Fibroblast of skin of right quadriceps (primary cell): ENCODE measurements at regions not wholly inside any gene's neighbourhood (a gene's known extent, or its start where the extent isn't known, plus 50 kb on each side); places are given as distances from the start of the nearest gene placed in this dataset.
"Not testable (repeated sequence)": the region's sequence is repeated elsewhere in the genome, so short reads cannot be mapped to it uniquely, and the experiment has no call there.

Experiments used
- DNase-seq: peaks from one replicate; pipeline ENCODE4 v3.0.0-alpha.2; 2013

DNA sequence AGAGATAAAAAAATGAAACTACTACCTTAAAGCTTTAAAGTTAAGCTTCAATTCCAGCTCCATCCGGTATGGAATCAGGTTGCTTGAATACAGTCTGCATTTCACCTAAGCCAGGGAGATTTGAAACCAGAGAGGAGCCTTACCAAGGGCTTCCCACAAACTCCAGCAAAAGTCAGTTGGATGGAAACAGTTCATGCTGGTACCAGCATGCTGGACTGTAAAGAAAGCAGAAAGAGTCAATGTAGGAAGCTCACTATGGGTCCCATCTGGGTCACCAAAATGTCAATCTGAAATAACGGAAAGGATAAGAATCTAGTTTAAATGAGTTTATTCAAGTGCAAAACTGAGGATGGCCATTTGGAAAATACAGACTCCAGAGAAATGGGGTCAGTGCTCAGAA is 65.3 kb downstream of the CDO1 start:
- DNase-seq = no peak

DNA sequence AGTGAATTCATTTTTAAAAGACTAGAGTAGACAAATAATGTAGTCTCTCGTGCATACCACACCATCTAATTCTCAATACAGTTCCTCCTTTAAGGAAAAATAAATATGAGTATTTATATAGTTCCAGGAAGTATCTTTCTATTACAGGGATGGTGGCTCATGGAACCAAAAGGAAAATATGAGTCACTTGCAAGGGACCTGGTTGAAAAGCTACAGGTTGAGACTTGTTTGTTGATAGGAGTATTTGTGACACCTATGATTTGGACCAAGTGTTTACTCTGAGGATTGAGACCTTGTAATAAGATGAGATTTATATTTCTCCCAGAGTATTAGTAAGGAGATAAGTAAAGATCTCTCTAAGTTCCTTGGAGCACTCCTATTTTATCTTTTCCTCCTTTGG is 67.4 kb downstream of the CDO1 start:
- DNase-seq = no peak

DNA sequence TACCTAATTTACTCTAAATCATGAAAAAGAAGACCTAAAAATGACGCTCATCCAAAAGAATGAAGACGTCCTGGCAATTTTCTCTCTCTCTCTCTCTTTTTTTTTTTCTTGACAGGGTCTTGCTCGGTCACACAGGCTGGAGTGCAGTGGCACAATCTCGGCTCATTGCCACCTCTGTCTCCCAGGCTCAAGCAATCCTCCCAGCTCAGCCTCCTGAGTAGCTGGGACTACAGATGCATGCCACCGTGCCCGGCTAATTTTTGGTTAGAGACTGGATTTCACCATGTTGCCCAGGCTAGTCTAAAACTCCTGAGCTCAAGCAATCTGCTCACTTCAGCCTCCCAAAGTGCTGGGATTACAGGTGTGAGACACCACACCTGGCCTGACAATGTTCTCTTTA is 77.2 kb downstream of the CDO1 start:
- DNase-seq = not testable (repeated sequence)

- DNase-seq = no peak
Observed at GRCh38 chr5:115738830-115739229, 77.6 kb downstream of the CDO1 start.

DNA sequence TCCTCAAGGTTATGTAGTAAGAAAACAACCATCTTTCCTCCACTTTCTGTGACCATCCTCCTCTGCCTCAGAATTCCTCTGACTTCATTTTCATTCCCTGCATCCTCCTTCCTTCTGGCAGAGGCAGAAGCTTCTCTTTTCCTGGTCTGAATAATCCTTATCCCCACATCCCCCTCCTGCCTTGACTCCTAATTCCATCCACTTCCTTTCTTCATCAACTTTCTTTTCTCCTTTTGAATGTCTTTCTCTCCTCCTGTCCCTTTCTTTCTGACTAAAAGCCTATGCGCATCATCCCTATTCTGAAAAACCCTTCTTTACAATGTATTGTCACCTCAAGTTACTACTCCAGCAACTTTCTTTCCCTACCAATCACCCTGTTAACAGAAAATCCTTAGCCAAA is 79.0 kb downstream of the CDO1 start:
- no peak for DNase-seq

DNA sequence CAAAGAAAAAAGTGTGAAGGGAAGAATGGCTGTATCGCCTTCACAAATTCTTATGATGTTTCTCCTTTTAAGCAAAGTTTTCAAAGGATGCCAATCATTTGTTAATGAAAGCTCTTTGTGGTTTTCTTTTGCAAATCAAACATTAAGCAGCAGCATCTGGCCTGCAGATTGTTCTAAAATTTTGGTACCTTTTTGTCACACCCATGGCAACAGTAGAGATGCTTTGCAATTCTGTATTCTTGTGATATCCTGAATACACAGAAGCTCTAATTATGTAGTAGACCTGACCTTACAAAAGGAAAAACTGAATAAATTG is 79.8 kb downstream of the CDO1 start:
- DNase-seq = no peak

GRCh38 chr5:115736004-115736689 is 80.3 kb downstream of the CDO1 start:
- DNase-seq = no peak

- no peak for DNase-seq
Observed at GRCh38 chr5:115735108-115735998, 81.1 kb downstream of the CDO1 start.

DNA sequence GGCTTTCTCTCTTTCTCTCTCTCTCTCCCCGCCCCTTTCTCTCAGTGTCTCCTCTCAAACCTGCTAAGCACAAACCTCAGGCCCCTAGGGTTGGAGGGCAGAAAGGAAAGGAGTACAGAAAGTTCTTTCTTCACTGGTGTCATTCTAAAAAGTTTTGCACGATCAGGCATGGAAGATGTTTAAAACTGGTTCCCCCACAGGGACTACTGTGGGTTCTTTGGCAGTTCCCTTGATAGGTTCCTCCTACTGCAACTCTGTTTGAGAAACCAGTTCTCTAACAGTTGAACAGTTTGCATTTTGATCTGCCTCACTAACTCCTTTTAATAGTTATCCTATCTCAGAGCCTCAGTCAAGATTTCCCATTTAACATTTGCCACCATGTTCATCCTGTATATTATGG is 82.9 kb downstream of the CDO1 start:
- no peak for DNase-seq

- DNase-seq = no peak
Observed at GRCh38 chr5:115732026-115732425, 84.4 kb downstream of the CDO1 start.

- DNase-seq = no peak
Observed at GRCh38 chr5:115725522-115725921, 90.9 kb downstream of the CDO1 start.

GRCh38 chr5:115723220-115723619 is 93.2 kb downstream of the CDO1 start:
- no peak for DNase-seq

DNA sequence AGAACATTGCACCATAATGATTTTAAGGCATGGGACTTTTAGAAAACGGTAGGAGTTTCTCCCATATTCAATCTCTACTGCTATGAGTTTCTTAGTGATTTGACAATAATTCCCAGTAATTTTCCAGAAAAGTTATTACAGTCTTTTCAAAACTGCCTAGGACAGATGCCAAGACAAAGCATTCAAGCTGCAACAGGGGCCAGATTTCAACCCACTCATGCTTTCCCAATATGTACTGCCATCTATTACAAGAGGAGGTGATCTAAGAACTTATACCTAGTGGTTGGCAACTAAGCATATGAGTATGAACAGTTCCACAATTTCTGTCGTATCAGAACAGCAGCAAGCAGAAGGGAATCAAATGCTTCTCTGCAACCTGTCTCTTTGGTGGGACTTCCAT is 95.1 kb upstream of the TMED7 start:
- no peak for DNase-seq

- no peak for DNase-seq
Observed at GRCh38 chr5:115718927-115719326, 93.1 kb upstream of the TMED7 start.

DNA sequence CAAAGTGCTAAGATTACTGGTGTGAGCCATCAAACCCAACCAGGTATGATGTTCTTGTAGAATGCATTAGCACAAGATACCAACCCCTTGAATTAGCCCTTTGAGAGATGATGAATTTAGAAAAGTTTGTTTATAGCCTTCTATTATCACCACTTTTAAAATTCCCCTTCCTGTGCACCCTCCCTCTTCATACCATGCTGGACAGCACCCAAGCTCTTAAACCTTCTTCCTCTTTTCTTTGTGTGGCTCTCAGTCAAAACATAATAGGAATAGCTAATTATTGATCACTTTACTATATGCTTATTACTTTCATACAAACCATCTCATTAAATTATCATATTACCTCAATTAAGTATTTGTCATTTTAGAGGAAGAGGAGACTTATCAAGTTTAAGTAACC is 87.6 kb upstream of the TMED7 start:
- DNase-seq = no peak

DNA sequence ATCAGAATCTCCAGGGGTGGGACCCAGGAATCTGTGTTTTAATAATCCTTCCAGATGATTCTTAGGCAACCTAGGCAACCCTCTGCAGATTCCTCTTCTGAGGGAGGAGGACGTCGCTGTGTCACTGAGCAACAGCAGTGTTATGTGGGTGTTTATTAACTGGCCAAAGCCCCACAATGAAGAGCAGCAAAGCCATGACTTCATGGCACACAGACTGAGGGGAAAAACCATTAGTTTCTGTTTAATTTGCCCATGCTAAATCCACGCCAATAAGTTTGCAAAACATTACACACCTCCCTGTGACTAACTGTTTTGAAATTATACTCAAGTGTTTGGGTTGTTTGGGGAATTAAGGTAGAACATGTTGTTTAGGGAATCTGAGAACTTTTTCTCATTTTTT is 83.7 kb upstream of the TMED7 start:
- DNase-seq = no peak

GRCh38 chr5:115708819-115709477 is 83.1 kb upstream of the TMED7 start:
- no peak for DNase-seq

- no peak for DNase-seq
Observed at GRCh38 chr5:115703514-115703913, 77.7 kb upstream of the TMED7 start.

GRCh38 chr5:115702025-115702424 is 76.2 kb upstream of the TMED7 start:
- no peak for DNase-seq

DNA sequence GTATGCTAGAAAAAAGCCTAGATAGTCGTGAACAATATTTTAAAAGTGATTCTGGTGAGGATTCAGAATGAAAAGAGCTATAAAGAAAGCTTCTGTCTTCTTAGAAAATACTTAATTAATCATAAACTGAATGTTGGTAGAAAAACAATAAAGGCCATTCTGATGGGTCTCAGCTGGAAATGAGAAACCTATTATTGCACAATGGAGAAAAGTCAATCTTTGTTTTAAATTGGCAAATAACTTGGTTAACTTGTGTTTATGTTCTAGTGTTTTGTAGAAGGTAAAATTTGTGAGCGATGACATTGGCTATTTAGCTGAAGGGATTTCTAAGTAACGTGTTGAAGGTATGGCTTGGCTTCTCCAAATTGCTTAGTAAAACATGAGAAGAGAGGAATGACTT is 74.1 kb upstream of the TMED7 start:
- DNase-seq = no peak

DNA sequence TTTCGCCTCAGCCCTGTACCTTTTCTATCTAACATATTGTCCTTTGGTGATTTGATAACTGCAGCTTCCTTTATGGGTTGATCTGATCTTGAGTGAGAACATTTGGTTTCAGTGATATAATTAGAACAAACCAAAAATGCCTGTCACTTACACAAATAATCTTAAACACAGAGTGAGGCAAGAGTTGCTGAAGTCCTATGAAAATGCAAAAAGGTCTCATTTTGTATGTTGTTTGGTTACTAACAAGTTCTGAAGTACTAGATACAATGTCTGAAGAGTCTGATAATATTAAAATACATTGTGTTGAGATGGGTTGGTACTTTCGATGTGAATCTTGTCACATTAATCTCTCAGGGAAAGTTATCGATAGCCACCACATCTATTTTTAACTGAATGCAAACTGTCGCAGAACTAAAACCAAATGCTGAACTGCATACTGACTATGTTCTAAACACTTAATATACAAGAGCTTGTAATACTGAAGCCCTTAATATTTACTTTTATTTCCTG is 70.4 kb upstream of the TMED7 start:
- DNase-seq = no peak

DNA sequence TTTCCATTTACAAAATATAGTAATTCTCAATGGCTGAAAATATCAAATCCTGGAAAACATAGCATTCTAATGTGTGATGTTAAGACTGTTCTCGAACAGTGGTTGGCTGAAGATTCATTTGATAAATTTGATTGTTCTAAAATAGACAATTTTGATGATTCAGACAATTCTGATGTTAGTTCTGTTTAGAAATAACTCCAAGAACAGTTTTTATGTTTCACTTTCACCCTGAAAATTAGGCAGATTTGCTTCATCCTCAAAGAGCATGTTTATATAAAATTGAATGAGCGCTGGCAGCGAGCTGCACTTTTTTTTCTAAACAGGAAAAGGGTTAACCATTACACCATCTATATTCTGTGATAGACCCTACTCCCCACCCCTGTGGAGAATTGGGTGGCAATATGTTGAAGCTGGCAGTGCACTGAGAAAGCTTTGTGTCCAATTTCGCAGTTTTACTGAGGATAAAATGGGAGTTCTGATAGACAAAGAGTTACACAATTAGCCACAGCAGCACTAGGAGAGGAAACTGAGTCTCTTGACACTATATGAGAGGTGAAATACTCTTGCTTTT is 69.6 kb upstream of the TMED7 start:
- DNase-seq = no peak

DNA sequence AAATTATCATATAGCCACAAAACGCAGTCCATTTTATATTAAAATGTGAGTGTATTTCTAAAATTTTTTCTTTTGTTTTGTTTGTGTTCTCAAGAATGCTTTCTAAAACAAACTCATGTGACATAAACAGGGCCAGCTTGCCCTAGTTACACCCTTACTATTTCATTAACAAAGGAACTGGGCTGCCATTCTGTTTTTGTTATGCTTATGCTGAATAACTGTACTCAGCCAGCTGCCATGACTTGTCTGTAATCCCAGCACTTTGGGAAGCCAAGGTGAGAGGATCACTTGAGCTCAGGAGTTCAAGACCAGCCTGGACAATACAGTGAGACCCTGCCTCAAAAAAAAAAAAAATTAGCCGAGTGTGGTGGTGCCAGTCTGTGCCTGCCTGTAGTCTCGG is 66.0 kb upstream of the TMED7 start:
- DNase-seq = not testable (repeated sequence)

- DNase-seq = peak; percentile 77
Observed at GRCh38 chr5:115686738-115687074, 60.9 kb upstream of the TMED7 start.
